Endothelial cell (in vitro differentiated cells): ENCODE measurements at regions not wholly inside any gene's neighbourhood (a gene's known extent, or its start where the extent isn't known, plus 50 kb on each side); places are given as distances from the start of the nearest gene placed in this dataset.

ENCODE experiments used
- DNase-seq: peaks from one replicate; pipeline ENCODE4 v3.0.0; 2021; ENCODE audit warnings: low spot score
- H3K27ac Mint-ChIP-seq: one replicate; pipeline ENCODE4 v1.8.0; 2021; ENCODE audit warnings: mixed read lengths, inconsistent platforms; ENCODE audit not compliant: unreplicated experiment
- H3K27me3 Mint-ChIP-seq: one replicate; pipeline ENCODE4 v1.8.0; 2021; ENCODE audit warnings: mild to moderate bottlenecking, moderate library complexity, mixed read lengths, inconsistent platforms; ENCODE audit not compliant: unreplicated experiment
- H3K36me3 Mint-ChIP-seq: one replicate; pipeline ENCODE4 v1.8.0; 2021; ENCODE audit warnings: mild to moderate bottlenecking, low read depth, mixed read lengths, inconsistent platforms; ENCODE audit not compliant: unreplicated experiment
- H3K4me1 Mint-ChIP-seq: one replicate; pipeline ENCODE4 v1.8.0; 2021; ENCODE audit warnings: mild to moderate bottlenecking, mixed read lengths, inconsistent platforms; ENCODE audit not compliant: unreplicated experiment
- H3K4me3 Mint-ChIP-seq: one replicate; pipeline ENCODE4 v1.8.0; 2021; ENCODE audit warnings: mild to moderate bottlenecking, mixed read lengths, inconsistent platforms; ENCODE audit not compliant: unreplicated experiment
- H3K9me3 Mint-ChIP-seq: one replicate; pipeline ENCODE4 v1.8.0; 2021; ENCODE audit warnings: mixed read lengths, inconsistent platforms; ENCODE audit not compliant: unreplicated experiment
- TF ChIP-seq, protein P1 (sequence below): fragments of 200-600 bp; sonication (generic); IDR thresholded peaks from one replicate; pipeline ENCODE4 v1.5.0; 2021; ENCODE audit warnings: antibody characterized with exemption; ENCODE audit not compliant: unreplicated experiment

DNA sequence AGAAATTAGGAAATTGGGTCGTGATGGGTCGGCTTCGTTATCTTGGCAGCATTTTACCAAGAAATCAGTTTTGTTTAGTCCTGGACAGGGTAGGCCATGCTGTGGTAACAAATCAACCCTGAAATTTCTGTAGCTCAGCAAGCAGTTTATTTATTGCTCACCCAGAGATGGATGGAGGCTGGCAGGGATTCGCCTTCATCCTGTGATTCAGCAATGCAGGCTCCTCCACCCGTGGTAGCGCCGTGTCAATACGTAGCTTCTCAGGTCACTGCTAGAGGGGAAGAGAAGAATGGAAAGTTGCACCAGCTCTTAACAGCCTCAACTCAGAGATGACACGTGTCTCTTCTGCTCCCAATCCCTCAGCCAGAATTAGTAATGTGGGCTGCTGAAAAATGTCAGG, 157.0 kb upstream of the SGK1 start:
- Mint-ChIP-seq H3K4me3 (no peak overlapping the region), H3K36me3 (no peaks in the 10 kb centered on the region), H3K4me1 (no peaks in the 10 kb centered on the region), H3K9me3 (no peaks in the 10 kb centered on the region), H3K27ac (no peak overlapping the region), H3K27me3 (peaks cover 1% of the 10 kb centered on the region)
- DNase-seq: no peak
- TF ChIP-seq, protein P1, sequence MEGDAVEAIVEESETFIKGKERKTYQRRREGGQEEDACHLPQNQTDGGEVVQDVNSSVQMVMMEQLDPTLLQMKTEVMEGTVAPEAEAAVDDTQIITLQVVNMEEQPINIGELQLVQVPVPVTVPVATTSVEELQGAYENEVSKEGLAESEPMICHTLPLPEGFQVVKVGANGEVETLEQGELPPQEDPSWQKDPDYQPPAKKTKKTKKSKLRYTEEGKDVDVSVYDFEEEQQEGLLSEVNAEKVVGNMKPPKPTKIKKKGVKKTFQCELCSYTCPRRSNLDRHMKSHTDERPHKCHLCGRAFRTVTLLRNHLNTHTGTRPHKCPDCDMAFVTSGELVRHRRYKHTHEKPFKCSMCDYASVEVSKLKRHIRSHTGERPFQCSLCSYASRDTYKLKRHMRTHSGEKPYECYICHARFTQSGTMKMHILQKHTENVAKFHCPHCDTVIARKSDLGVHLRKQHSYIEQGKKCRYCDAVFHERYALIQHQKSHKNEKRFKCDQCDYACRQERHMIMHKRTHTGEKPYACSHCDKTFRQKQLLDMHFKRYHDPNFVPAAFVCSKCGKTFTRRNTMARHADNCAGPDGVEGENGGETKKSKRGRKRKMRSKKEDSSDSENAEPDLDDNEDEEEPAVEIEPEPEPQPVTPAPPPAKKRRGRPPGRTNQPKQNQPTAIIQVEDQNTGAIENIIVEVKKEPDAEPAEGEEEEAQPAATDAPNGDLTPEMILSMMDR: no peak

DNA sequence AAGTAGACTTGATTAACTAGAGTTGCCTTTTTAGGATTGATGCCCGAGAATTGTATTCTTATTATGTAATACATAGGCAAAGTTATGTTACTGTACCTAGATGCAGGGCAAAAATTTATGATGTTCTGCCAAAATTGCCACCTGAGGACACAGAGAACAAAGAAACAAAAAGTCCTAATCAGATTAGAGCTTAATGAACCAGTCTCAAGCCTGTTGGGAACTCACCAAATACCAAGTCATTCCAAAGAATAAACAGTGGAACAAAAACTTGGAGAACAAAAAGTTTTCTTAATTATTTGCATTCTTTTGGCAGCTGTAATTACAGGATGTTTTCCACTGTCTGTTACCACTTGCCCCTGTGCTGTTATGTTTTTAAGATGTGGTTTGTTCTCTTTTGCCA, 154.7 kb upstream of the SGK1 start:
- TF ChIP-seq, protein P1: no peak
- Mint-ChIP-seq H3K9me3 (no peaks in the 10 kb centered on the region), H3K27ac (no peak overlapping the region), H3K27me3 (peaks cover 1% of the 10 kb centered on the region), H3K4me3 (no peak overlapping the region), H3K36me3 (no peaks in the 10 kb centered on the region), H3K4me1 (no peaks in the 10 kb centered on the region)
- no peak for DNase-seq

DNA sequence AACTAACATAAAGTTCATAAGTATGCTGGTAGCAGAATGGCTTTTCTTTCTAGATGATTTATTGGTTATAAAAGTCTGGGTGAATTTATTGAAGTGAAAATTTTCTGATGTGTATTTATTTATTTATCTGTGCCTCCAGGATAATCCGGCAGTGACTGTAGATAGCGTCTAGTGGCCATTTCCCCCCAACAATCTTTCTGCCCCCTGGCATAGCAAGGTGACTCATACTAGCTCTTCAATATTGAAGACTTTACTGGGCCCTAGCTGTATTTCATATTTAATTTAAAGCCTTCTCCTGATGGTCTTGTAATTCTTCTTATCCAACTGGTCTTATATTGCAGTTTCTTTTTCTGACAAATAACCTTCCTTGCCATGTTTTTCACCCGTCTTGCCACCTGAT, 154.1 kb upstream of the SGK1 start:
- no peak overlapping the region for H3K4me3 Mint-ChIP-seq
- H3K4me1 Mint-ChIP-seq: no peaks in the 10 kb centered on the region
- TF ChIP-seq, protein P1: no peak
- H3K27me3 Mint-ChIP-seq: peaks cover 1% of the 10 kb centered on the region
- H3K36me3 Mint-ChIP-seq: no peaks in the 10 kb centered on the region
- no peak for DNase-seq
- no peaks in the 10 kb centered on the region for H3K9me3 Mint-ChIP-seq
- no peak overlapping the region for H3K27ac Mint-ChIP-seq

DNA sequence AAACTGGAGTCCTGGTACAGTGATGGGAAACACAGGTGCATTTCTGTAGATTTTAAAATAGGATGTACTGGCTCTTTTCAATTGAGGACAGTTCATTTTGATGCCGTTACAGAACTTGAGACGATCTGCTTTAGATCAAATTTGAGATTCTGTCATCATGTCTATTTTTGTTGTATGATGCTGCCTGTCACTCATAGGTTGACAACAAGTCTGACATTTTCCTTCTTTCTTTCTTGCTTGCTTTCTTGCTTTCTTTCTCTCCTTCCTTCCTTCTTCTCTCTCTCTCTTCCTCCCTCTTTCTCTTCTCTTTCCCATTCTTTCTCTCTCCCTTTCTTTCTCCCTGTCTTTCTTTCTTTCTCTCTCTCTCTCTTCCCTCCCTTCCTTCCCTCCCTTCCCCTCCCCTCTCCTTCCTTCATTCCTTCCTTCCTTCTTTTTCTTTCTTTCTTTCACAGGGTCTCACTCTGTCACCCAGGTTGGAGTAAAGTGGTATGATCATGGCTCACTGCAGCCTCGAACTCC, 152.6 kb upstream of the SGK1 start:
- Mint-ChIP-seq H3K27ac (no peak overlapping the region), H3K27me3 (peaks cover 1% of the 10 kb centered on the region), H3K9me3 (no peaks in the 10 kb centered on the region), H3K36me3 (no peaks in the 10 kb centered on the region), H3K4me1 (no peaks in the 10 kb centered on the region), H3K4me3 (no peak overlapping the region)
- TF ChIP-seq, protein P1: no peak
- no peak for DNase-seq

DNA sequence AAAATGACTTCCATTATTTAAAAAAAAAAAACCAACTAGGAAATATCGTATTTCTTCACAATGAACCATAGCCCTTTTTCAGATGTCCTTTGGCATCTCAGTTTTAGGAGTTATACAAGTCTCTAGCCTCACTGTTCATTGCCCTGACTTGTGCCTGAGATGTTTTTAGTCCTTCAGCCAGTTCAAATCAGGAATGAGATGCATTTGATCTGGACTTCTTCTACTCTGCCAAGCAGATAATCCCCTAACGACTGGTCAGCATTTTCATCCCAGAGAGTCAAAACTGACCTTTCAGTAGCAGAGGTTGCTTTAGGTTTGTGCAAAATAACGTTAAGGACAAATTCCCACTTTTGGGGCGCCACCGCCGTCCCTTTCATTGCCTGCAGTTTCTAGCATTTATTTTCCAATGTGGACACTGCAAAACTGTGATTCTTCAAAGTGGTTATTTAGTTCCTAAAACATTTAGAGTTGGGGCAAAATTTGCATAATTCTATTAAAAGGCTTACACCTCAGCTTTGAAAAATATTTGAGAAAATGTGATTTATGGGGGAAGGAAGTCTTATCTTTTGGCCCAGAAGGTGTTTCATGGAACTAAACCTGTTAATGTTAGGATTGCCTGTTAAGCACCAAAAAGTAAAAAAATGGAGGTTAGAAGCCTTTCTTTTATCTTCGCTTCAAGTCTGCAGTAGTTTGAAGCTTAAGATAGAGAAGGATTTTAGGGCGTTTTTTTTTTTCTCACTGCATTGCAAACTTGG, 152.0 kb upstream of the SGK1 start:
- Mint-ChIP-seq H3K9me3 (no peaks in the 10 kb centered on the region), H3K4me1 (no peaks in the 10 kb centered on the region), H3K36me3 (no peaks in the 10 kb centered on the region), H3K27ac (no peak overlapping the region), H3K27me3 (peaks cover 1% of the 10 kb centered on the region), H3K4me3 (no peak overlapping the region)
- TF ChIP-seq, protein P1: no peak
- DNase-seq: no peak
